Thymus (tissue), 11 donors: ENCODE measurements at regions not wholly inside any gene's neighbourhood (a gene's known extent, or its start where the extent isn't known, plus 50 kb on each side); places are given as distances from the start of the nearest gene placed in this dataset.

ENCODE experiments used
- DNase-seq, 9 donors: peaks; one replicate each; pipeline ENCODE4 v3.0.0-alpha.2; 2013; ENCODE audit warnings: low spot score in 9 of 9, low read depth in 6 of 9, missing footprints in 1 of 9
- H3K27ac ChIP-seq, 2 donors: one replicate each; pipeline ENCODE4 v1.5.1; 2013; ENCODE audit warnings: control low read depth in 1 of 2, low read depth in 1 of 2, low read length in 1 of 2, mild to moderate bottlenecking in 1 of 2, moderate library complexity in 1 of 2
- H3K27me3 ChIP-seq, 2 donors: one replicate each; pipeline ENCODE4 v1.5.1; 2013; ENCODE audit warnings: low read length in 1 of 2; ENCODE audit not compliant: control insufficient read depth in 2 of 2, insufficient read depth in 1 of 2
- H3K36me3 ChIP-seq, 2 donors: one replicate each; pipeline ENCODE4 v1.5.1; 2013; ENCODE audit warnings: low read length in 1 of 2, mild to moderate bottlenecking in 1 of 2, moderate library complexity in 1 of 2; ENCODE audit not compliant: control insufficient read depth in 2 of 2, insufficient read depth in 2 of 2
- H3K4me1 ChIP-seq, 2 donors: one replicate each; pipeline ENCODE4 v1.5.1; 2013; ENCODE audit warnings: low read length in 2 of 2; ENCODE audit not compliant: control insufficient read depth in 2 of 2, insufficient read depth in 2 of 2
- H3K4me3 ChIP-seq, 2 donors: one replicate each; pipeline ENCODE4 v1.5.1; 2013; ENCODE audit warnings: low read length in 2 of 2, control low read depth in 1 of 2, mild to moderate bottlenecking in 1 of 2
- H3K9me3 ChIP-seq, 2 donors: one replicate each; pipeline ENCODE4 v1.5.1; 2013; ENCODE audit warnings: low read length in 1 of 2, mild to moderate bottlenecking in 1 of 2; ENCODE audit not compliant: control insufficient read depth in 2 of 2, insufficient read depth in 1 of 2
- WGBS: extraction: QIAGEN DNeasy Blood & Tissue Kit; methylation state at CpG from one replicate; pipeline ENCODE4 v1.1.7; 2013; 5-methylcytosine and 5-hydroxymethylcytosine counted together
- donor health status: healthy.

GRCh38 chr10:110426294-110427181 is 71.2 kb upstream of the DUSP5 start:
- Histone ChIP-seq H3K4me3 (no peak overlapping the region), H3K27me3 (no peaks in the 10 kb centered on the region), H3K9me3 (no peaks in the 10 kb centered on the region), H3K4me1 (peaks cover 6 to 20% of the 10 kb centered on the region in 2 donors), H3K36me3 (no peaks in the 10 kb centered on the region), H3K27ac (no peak overlapping the region)
- 94% methylated on average over 14 of the region's 14 CpGs for WGBS
- DNase-seq = no peak

- no peak overlapping the region for H3K27ac ChIP-seq
- no peaks in the 10 kb centered on the region for H3K9me3 ChIP-seq
- 99% methylated on average over 2 of the region's 2 CpGs for WGBS
- H3K4me1 ChIP-seq = no peaks in the 10 kb centered on the region
- no peak for DNase-seq
- no peak overlapping the region for H3K4me3 ChIP-seq
- H3K27me3 ChIP-seq = no peaks in the 10 kb centered on the region
- H3K36me3 ChIP-seq = no peaks in the 10 kb centered on the region
Measured at GRCh38 chr10:110429301-110429700, 68.4 kb upstream of the DUSP5 start.

DNA sequence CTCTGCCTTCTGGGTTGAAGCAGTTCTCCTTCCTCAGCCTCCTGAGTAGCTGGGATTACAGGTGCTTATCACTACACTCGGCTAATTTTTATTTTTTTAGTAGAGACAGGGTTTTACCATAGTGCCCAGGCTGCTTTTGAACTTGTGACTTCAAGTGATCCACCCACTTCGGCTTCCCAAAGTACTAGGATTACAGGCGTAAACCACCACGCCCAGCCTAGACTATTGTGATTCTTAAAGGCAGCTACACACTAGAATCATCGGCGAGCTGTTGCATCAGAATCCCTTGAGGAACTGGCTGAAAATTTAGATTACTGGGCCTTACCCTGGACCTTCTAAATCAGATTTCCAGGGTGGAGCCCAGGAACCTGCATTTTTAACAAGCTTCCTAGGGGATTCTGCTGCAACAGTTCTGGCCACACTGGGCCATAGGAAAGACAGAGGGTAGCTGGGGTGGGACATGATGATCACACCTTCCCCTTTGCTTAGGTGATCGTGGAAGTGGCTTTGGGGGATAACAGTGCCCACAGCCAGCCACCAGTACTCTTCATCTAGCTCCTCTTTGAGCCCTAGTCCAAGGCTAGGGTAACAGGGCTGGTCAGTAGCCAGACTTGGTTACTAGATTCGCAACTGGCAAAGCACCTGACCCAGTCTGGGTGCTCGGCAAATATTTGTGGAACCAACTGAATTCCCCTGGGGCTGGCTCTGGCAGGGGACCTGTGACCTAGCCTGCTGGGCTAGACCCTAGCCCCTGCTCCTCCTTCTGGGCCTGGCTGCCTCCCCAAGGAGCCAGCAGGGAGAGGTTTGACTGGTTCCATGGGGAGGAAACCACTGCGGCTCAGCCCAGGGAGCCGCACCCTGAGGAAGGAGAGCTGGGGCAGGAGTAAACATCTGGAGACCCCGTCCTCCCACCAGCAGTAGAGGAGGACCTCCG is 67.1 kb upstream of the DUSP5 start:
- no peaks in the 10 kb centered on the region for H3K36me3 ChIP-seq
- H3K27ac ChIP-seq = no peak overlapping the region
- H3K9me3 ChIP-seq = no peaks in the 10 kb centered on the region
- H3K4me1 ChIP-seq = no peaks in the 10 kb centered on the region
- 94% methylated on average over 13 of the region's 13 CpGs for WGBS
- no peak overlapping the region for H3K4me3 ChIP-seq
- H3K27me3 ChIP-seq = no peaks in the 10 kb centered on the region
- no peak for DNase-seq

DNA sequence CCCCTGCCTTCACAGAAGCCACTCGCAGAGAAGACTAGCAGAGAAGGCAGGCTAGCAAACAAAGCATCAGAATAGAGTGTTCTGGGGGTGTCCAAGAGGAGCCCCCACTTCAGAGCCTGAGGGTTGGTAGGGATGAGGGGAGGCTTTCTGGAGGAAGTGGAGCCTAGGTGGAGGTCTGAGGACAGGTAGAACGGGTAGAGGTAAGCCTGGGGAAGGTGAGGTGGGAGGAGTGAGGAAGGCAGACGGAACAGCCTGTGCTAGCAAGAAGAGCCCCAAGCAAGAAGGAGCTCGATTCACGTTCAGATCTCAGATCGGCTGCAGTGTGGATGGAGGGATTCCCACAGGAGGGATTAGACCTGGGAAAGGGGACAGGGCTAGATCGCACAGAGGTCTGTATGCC is 66.0 kb upstream of the DUSP5 start:
- no peaks in the 10 kb centered on the region for H3K36me3 ChIP-seq
- no peaks in the 10 kb centered on the region for H3K4me1 ChIP-seq
- WGBS = 96% methylated on average over 7 of the region's 7 CpGs
- no peak overlapping the region for H3K27ac ChIP-seq
- DNase-seq = no peak
- H3K27me3 ChIP-seq = no peaks in the 10 kb centered on the region
- no peaks in the 10 kb centered on the region for H3K9me3 ChIP-seq
- H3K4me3 ChIP-seq = no peak overlapping the region

GRCh38 chr10:110432084-110432483 is 65.6 kb upstream of the DUSP5 start:
- Histone ChIP-seq H3K4me1 (no peaks in the 10 kb centered on the region), H3K27me3 (no peaks in the 10 kb centered on the region), H3K9me3 (no peaks in the 10 kb centered on the region), H3K36me3 (no peaks in the 10 kb centered on the region), H3K4me3 (no peak overlapping the region), H3K27ac (no peak overlapping the region)
- no peak for DNase-seq
- WGBS = 78% methylated on average over 4 of the region's 4 CpGs

DNA sequence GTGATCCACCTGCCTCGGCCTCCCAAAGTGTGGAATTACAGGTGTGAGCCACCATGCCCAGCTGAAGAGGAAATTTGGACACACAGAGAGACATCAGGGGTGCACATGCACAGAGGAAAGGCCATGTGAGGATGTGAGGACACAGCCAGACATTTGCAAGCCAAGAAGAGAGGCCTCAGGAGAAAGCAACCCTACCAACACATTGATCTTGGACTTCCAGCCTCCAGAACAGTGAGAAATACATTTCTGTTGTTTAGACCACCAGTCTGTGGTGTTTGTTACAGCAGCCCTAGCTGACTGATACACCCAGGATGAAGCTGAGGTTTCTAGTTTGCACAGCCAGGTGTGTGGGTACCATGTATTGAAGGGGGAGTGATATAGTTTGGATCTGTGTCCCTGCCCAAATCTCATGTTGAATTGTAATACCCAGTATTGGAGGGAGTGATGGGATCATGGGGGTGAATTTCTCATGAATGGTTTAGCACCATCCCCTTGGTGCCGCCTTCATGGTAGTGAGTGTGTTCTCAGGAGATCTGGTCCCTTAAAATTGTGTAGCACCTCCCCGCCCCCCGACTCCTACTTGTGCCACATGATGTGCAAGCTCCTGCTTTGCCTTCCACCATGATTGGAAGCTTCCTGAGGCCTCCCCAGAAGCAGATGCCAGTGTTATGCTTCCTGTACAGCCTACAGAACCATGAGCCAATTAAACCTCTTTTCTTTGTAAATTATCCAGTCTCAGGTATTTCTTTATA is 64.7 kb upstream of the DUSP5 start:
- Histone ChIP-seq H3K4me3 (no peak overlapping the region), H3K36me3 (no peaks in the 10 kb centered on the region), H3K27me3 (no peaks in the 10 kb centered on the region), H3K9me3 (no peaks in the 10 kb centered on the region), H3K27ac (no peak overlapping the region), H3K4me1 (peaks cover 0 to 8% of the 10 kb centered on the region in 2 donors)
- DNase-seq = no peak
- 98% methylated on average over 4 of the region's 4 CpGs for WGBS

DNA sequence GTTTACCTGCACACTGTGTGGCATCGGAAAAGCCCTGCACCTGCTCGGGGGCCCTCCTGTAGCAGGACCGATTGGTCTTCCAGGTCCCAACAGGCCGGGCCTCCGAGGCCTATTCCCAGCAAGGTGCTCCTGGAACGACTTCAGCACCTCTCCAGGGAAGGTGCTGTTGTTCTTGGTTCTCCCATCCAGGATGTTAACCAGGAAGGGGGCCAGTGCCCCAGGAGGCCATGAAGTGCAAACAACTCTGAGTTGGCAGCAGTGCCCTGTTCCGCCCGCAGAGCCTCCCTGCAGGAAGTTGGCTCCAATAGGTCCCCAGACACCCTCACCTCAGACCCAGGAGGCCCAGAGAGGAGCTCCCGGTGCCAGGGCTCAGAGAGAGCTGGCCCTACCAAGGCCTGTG is 64.0 kb upstream of the DUSP5 start:
- Histone ChIP-seq H3K27ac (no peak overlapping the region), H3K36me3 (no peaks in the 10 kb centered on the region), H3K4me3 (no peak overlapping the region), H3K4me1 (peaks cover 0 to 8% of the 10 kb centered on the region in 2 donors), H3K27me3 (no peaks in the 10 kb centered on the region), H3K9me3 (no peaks in the 10 kb centered on the region)
- 94% methylated on average over 9 of the region's 9 CpGs for WGBS
- DNase-seq = no peak

DNA sequence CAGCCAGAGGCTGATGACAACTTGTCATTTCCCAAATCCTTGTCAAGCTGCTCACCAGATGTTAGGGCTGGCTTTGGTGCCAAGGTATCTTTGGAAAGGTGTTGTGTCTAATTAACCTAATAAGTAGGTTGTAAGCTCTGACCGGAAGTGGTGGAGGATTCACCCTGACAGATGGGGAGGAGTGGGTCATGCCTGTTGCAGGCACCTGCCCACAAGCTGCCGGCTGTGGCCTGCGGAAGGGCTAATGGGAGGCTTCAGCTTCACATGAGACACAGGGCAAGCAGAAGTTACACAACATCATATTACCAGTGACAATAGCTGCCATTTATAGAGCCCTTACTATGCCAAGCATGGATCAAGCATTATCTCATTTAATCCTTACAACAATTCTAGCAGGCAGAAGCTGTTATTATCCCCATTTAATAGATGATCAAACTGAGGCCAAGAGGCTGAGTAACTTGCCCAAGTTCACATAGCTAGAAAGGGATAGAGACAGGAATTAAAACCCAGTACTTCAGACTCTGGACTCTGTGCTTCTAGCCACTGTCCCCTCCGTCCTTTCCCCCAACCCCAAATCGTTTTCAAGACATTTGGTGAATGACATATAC is 63.1 kb upstream of the DUSP5 start:
- no peak for DNase-seq
- no peak overlapping the region for H3K27ac ChIP-seq
- H3K36me3 ChIP-seq = no peaks in the 10 kb centered on the region
- no peaks in the 10 kb centered on the region for H3K27me3 ChIP-seq
- 96% methylated on average over 5 of the region's 5 CpGs for WGBS
- no peak overlapping the region for H3K4me3 ChIP-seq
- no peaks in the 10 kb centered on the region for H3K9me3 ChIP-seq
- peaks cover 0 to 8% of the 10 kb centered on the region in 2 donors for H3K4me1 ChIP-seq
